HG02798 (cell line): ENCODE measurements at regions not wholly inside any gene's neighbourhood (a gene's known extent, or its start where the extent isn't known, plus 50 kb on each side); places are given as distances from the start of the nearest gene placed in this dataset.
"Not testable (repeated sequence)": the region's sequence is repeated elsewhere in the genome, so short reads cannot be mapped to it uniquely, and the experiment has no call there.

Experiments used
- ATAC-seq: cut with Tn5 transposase; IDR thresholded peaks from one replicate; pipeline ENCODE4 v1.9.1; 2021; ENCODE audit warnings: mild to moderate bottlenecking; ENCODE audit not compliant: unreplicated experiment, poor library complexity

- ATAC-seq = no peak
Observed at GRCh38 chr5:173667702-173668101, 51.3 kb upstream of the BOD1 start.

- no peak for ATAC-seq
Observed at GRCh38 chr5:173668245-173668800, 51.9 kb upstream of the BOD1 start.

GRCh38 chr5:173668910-173669309 is 52.5 kb upstream of the BOD1 start:
- ATAC-seq = no peak

DNA sequence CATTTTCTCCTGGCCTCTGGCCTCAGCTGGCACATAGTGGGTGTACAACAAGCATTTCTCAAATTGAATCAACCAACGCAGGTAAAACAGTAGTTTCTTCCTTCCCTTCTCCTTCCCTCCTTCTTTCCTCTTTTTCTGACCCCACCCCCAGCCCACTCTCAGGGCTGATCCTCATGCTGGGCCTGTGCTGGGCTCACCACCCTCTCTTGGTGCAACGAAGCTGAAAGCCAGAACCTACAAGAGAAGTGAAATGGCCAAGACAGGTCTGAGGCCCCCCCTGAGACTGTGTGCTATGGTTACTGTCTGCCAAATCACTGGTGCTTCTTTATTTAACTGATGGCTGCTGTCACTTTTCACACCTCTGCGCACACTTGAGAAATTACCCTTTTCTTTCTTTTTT is 53.0 kb upstream of the BOD1 start:
- no peak for ATAC-seq

DNA sequence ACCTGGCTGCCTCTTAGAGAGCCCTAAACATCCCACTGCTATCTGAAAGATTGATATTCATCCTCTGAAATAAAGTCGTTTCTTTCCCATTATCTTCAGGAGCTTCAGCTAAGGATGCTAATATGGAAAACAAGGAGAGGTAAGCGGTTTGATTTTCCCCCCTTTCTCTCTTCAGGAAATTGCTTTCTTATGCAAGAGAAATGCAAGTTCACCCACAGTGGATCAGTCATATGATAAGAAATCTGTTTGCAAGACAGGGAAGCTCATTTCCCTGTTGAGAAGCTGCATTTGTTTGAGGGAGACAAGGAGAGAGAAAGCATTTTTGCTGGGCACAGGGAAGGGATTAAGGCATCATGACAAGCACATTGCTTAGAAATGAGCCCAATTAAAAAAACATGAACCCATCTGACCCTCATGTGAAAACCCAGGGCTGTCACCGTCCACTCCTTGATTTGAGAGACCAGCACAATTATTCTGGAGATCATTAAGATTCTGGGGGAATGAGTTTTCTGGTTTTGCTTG is 53.7 kb upstream of the BOD1 start:
- no peak for ATAC-seq

- no peak for ATAC-seq
Observed at GRCh38 chr5:173670791-173671120, 54.3 kb upstream of the BOD1 start.

- ATAC-seq = no peak
Observed at GRCh38 chr5:173671121-173671949, 54.9 kb upstream of the BOD1 start.

DNA sequence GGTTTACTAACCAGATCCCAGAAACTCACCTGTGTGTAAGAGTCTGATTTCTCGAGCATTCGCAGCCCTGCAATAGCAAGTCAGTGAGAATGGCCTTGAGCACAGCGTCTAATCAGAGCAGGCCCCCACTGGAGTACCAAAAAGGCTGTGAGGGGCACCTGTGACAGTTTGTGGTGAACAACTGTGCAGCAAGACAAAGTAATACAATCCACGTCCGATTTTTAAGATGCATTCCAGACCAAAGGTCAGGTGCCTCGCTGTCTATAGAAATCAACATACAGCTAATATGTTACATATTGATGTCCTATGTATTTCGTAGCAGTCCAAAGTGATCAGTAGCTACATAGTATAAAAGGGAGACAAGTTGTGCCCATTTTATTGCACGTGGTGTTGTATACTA is 55.7 kb upstream of the BOD1 start:
- no peak for ATAC-seq

GRCh38 chr5:173672891-173673290 is 56.4 kb upstream of the BOD1 start:
- no peak for ATAC-seq

DNA sequence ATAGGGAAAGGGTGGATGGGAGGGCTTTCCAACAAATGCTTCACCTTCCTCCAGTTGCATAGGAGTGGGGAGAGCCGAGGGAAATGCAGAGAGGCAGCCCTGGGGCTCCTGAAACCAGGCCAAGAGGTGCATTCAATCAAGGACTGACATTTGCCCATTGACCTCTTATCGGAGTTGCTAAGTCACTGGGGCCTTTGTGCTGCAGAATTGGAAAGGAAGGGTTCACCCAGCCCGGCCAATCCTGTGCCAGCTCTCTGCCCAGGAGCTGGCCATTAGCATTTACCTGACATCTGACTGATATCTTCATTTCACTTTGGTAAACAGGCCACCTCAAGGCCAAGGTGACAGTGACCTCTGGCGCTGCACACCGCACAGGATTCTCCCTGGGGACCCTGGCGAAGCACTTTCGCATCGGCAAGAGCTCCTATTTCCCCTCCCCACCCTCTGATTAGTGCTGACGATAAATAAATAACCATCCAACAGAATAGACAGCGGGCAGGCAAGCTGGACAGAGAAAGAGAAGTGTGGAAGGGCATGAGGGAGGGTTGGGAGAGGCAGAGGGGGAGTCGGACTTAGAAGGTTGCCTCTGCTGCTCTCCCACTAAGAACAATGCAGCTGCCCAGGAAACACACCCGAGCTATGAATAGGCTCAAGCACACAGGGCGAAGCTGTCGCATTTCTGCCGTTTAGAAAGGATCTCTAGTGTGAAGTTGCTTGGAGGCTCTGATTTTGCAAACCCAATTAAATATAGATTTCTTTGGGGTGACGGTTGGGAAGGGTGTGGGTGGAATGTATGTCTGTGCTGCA is 57.0 kb upstream of the BOD1 start:
- no peak for ATAC-seq

- ATAC-seq = no peak
Observed at GRCh38 chr5:173675287-173675996, 59.0 kb upstream of the BOD1 start.

GRCh38 chr5:173676375-173676774 is 59.9 kb upstream of the BOD1 start:
- ATAC-seq = no peak

- no peak for ATAC-seq
Observed at GRCh38 chr5:173677125-173677672, 60.7 kb upstream of the BOD1 start.

- ATAC-seq = peak; percentile 73
Observed at GRCh38 chr5:173679909-173680630, 63.6 kb upstream of the BOD1 start.

DNA sequence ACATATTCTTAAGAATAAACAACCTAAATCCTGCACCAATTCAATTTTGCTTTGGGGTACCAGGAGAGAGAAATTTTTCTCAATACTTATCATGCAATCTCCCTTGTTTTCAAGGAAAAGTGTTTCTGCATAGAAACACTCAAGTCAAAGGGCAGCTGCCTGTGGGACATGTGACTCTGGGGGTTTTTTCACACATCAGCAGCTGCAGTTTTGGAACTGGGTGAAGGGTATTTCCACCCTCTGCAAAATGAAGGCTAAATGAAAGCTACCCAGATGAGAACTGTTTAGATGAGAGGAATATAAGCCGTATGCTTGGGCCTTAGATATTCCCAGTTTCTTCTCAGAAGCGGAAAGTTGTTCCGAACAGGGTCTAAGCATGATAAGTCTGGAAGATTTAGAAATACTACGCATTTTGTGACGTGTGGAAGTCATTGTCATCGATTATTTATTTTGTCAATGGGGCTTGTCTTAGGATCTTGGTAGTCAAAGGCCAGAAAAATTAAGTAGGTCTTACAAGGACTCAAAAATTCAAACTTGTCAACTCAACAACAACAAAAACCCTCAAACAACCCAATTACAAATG is 64.3 kb upstream of the BOD1 start:
- ATAC-seq = peak; percentile 80

- ATAC-seq = no peak
Observed at GRCh38 chr5:173682313-173682712, 65.9 kb upstream of the BOD1 start.

- not testable (repeated sequence) for ATAC-seq
Observed at GRCh38 chr5:173684535-173684934, 68.1 kb upstream of the BOD1 start.

DNA sequence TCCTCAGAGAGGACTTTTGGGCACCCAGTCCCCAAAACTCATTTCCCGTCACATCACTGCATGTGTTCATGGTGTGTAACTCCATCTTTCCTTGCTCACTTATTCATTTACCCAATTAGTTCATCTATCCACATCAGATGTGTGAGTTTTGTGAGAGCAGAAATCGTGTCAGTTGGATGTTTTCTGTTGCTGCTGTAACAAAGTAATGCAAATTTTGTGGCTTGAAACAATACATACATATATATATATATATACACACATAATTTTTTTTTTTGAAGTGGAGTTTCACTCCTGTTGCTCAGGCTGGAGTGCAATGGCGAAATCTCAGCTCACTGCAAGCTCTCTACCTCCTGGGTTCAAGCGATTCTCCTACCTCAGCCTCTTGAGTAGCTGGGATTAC is 70.5 kb upstream of the BOD1 start:
- ATAC-seq = no peak

DNA sequence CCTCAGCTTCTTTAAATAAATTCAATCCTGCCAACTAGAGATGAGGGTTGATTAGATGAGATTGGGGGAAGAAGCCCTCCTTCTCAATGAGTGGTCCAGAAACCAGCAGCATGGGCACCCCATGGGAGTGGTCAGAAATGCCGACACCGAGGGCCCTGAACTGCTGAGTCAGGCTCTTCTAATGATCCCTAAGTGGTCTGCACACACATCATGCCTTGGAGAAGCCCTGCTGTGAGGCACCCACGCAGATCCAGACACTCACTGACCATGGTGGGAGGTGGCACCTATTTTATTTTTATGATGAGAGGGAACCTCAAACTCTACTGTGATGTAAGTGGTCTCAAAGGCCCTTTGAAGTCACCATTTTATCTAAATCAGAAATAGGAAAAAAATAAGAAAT is 72.3 kb upstream of the BOD1 start:
- ATAC-seq = no peak
